ENCODE measurements at regions not wholly inside any gene's neighbourhood (a gene's known extent, or its start where the extent isn't known, plus 50 kb on each side); places are given as distances from the start of the nearest gene placed in this dataset.

DNA sequence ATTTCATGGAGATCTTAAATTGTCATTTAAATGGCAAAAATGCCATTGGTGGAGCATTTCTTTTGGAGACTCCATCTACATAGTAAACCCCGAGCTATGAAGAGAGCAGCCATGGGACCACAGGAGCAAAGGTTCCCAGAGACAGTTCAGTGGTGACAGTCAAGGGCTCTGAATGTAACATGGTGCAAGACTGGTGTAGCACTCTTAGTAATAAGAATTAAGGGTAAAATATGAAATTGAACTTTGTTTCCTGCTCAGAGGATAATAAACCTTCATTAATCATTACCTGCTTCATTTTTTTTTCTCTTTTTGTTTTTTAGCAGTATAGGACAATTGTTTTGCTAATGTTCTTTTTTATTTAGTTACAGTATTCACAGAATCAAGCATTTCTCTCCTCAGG is 717.5 kb upstream of the POM121L12 start:
- TF ChIP-seq, protein P1, sequence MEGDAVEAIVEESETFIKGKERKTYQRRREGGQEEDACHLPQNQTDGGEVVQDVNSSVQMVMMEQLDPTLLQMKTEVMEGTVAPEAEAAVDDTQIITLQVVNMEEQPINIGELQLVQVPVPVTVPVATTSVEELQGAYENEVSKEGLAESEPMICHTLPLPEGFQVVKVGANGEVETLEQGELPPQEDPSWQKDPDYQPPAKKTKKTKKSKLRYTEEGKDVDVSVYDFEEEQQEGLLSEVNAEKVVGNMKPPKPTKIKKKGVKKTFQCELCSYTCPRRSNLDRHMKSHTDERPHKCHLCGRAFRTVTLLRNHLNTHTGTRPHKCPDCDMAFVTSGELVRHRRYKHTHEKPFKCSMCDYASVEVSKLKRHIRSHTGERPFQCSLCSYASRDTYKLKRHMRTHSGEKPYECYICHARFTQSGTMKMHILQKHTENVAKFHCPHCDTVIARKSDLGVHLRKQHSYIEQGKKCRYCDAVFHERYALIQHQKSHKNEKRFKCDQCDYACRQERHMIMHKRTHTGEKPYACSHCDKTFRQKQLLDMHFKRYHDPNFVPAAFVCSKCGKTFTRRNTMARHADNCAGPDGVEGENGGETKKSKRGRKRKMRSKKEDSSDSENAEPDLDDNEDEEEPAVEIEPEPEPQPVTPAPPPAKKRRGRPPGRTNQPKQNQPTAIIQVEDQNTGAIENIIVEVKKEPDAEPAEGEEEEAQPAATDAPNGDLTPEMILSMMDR (IDR thresholded peaks at IDR 0.05; ENCODE audit: insufficient read depth, low read depth, low read length) = no peak
- TF ChIP-seq EZH2 (IDR thresholded peaks at IDR 0.05; ENCODE audit: insufficient read depth, low read length) = no peak

Measured in astrocyte (in vitro differentiated cells and primary cell).